ENCODE measurements at regions not wholly inside any gene's neighbourhood (a gene's known extent, or its start where the extent isn't known, plus 50 kb on each side); places are given as distances from the start of the nearest gene placed in this dataset.

DNA sequence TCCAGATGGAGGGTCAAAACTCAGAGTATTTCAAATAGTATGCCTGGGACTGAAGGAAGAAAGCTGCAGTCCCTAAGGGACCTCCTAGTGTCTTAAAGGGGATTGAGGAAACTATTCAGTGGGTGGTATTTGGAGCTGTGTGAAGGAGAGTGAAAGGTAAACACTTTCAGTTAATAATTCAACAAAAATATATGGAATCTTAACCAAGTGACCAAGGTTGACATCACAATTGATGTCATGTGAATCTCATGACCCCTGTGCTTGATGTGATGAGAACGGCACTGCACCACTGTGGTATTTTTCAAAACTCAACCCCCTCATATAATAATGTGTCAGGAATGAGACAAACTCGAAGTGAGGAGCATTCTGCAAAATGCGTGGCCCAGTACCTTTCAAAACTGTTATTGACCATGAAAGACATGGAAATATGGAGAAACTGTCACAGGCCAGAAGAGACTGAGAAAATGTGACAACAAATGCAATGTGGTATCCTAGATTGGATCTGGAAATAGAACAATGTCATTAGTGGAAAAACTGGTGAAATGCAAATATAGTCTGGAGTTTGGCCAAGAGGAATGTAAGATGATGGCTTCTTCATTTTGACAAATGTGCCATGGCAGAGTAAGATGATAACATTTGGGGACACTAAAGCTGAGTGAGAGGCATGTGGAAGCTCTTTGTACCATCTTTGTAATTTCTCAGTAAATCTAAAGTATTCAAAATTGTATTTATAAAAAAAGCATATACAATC, 553.9 kb downstream of the RFC3 start:
- TF ChIP-seq, protein P1, sequence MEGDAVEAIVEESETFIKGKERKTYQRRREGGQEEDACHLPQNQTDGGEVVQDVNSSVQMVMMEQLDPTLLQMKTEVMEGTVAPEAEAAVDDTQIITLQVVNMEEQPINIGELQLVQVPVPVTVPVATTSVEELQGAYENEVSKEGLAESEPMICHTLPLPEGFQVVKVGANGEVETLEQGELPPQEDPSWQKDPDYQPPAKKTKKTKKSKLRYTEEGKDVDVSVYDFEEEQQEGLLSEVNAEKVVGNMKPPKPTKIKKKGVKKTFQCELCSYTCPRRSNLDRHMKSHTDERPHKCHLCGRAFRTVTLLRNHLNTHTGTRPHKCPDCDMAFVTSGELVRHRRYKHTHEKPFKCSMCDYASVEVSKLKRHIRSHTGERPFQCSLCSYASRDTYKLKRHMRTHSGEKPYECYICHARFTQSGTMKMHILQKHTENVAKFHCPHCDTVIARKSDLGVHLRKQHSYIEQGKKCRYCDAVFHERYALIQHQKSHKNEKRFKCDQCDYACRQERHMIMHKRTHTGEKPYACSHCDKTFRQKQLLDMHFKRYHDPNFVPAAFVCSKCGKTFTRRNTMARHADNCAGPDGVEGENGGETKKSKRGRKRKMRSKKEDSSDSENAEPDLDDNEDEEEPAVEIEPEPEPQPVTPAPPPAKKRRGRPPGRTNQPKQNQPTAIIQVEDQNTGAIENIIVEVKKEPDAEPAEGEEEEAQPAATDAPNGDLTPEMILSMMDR (IDR thresholded peaks at IDR 0.05; ENCODE audit: borderline replicate concordance, extremely low read depth, low read length, poor library complexity, severe bottlenecking): no peak
- TF ChIP-seq EZH2 (IDR thresholded peaks at IDR 0.05; ENCODE audit: borderline replicate concordance, low read depth, low read length, severe bottlenecking): no peak

Measured in DND-41 (cell line).